ENCODE measurements at regions not wholly inside any gene's neighbourhood (a gene's known extent, or its start where the extent isn't known, plus 50 kb on each side); places are given as distances from the start of the nearest gene placed in this dataset.

GRCh38 chr11:82176945-82177344 lies 556.7 kb downstream of the FAM181B start:
- TF ChIP-seq CTCF (IDR thresholded peaks at IDR 0.05), result no peak
- TF ChIP-seq KDM5A (IDR thresholded peaks at IDR 0.05), result no peak
- no peak for TF ChIP-seq POLR2A (IDR thresholded peaks at IDR 0.05; ENCODE audit: low read length)
- TF ChIP-seq MAX (IDR thresholded peaks at IDR 0.05), result no peak
- TF ChIP-seq BHLHE40 (IDR thresholded peaks at IDR 0.05; ENCODE audit: low read depth, low read length), result no peak
- TF ChIP-seq RFX5 (IDR thresholded peaks at IDR 0.05), result no peak
- TF ChIP-seq ATOH8 (CRISPR knock-in tag; IDR thresholded peaks at IDR 0.05; ENCODE audit: low read depth), result no peak
- no peak for TF ChIP-seq ZNF302 (CRISPR knock-in tag; IDR thresholded peaks at IDR 0.05)
- TF ChIP-seq EP300 (IDR thresholded peaks at IDR 0.05), result no peak
